H4 (cell line): ENCODE measurements at regions not wholly inside any gene's neighbourhood (a gene's known extent, or its start where the extent isn't known, plus 50 kb on each side); places are given as distances from the start of the nearest gene placed in this dataset.
"Not testable (repeated sequence)": the region's sequence is repeated elsewhere in the genome, so short reads cannot be mapped to it uniquely, and the experiment has no call there.

Source experiments
- DNase-seq: peaks from one replicate; pipeline ENCODE4 v3.0.0-alpha.2; 2015; ENCODE audit warnings: low spot score

GRCh38 chr6:48613231-48613949, 502.4 kb upstream of the PTCHD4 start:
- no peak for DNase-seq

- DNase-seq, result no peak
Measured at GRCh38 chr6:48611332-48611731, 500.3 kb upstream of the PTCHD4 start.

- DNase-seq, result no peak
Measured at GRCh38 chr6:48610846-48611245, 499.8 kb upstream of the PTCHD4 start.

- DNase-seq, result no peak
Measured at GRCh38 chr6:48606618-48607017, 495.6 kb upstream of the PTCHD4 start.

- DNase-seq, result no peak
Measured at GRCh38 chr6:48597951-48598350, 487.0 kb upstream of the PTCHD4 start.

- DNase-seq, result no peak
Measured at GRCh38 chr6:48596830-48597229, 485.8 kb upstream of the PTCHD4 start.

- not testable (repeated sequence) for DNase-seq
Measured at GRCh38 chr6:48591158-48591557, 480.2 kb upstream of the PTCHD4 start.

GRCh38 chr6:48584846-48585245, 473.8 kb upstream of the PTCHD4 start:
- DNase-seq, result no peak

GRCh38 chr6:48570656-48571055, 459.7 kb upstream of the PTCHD4 start:
- DNase-seq, result no peak

GRCh38 chr6:48568856-48569255, 457.9 kb upstream of the PTCHD4 start:
- peak; percentile 10 for DNase-seq

- DNase-seq, result no peak
Measured at GRCh38 chr6:48567016-48567415, 456.0 kb upstream of the PTCHD4 start.

- DNase-seq, result no peak
Measured at GRCh38 chr6:48564036-48564820, 453.2 kb upstream of the PTCHD4 start.

GRCh38 chr6:48563433-48563832, 452.4 kb upstream of the PTCHD4 start:
- no peak for DNase-seq

GRCh38 chr6:48560408-48560807, 449.4 kb upstream of the PTCHD4 start:
- peak; percentile 13 for DNase-seq

GRCh38 chr6:48553467-48554189, 442.6 kb upstream of the PTCHD4 start:
- DNase-seq, result no peak

- DNase-seq, result no peak
Measured at GRCh38 chr6:48552905-48553304, 441.9 kb upstream of the PTCHD4 start.

- DNase-seq, result no peak
Measured at GRCh38 chr6:48550603-48551002, 439.6 kb upstream of the PTCHD4 start.

- no peak for DNase-seq
Measured at GRCh38 chr6:48542191-48542590, 431.2 kb upstream of the PTCHD4 start.

- DNase-seq, result no peak
Measured at GRCh38 chr6:48541649-48542048, 430.7 kb upstream of the PTCHD4 start.

- peak; percentile 82 for DNase-seq
Measured at GRCh38 chr6:48535582-48536009, 424.6 kb upstream of the PTCHD4 start.

GRCh38 chr6:48530978-48531377, 420.0 kb upstream of the PTCHD4 start:
- not testable (repeated sequence) for DNase-seq

GRCh38 chr6:48525849-48526248, 414.9 kb upstream of the PTCHD4 start:
- DNase-seq, result no peak

- DNase-seq, result no peak
Measured at GRCh38 chr6:48520951-48521350, 410.0 kb upstream of the PTCHD4 start.
